ENCODE measurements at regions not wholly inside any gene's neighbourhood (a gene's known extent, or its start where the extent isn't known, plus 50 kb on each side); places are given as distances from the start of the nearest gene placed in this dataset.

GRCh38 chr7:106183952-106184351 lies 71.8 kb upstream of the SYPL1 start:
- H3K36me3 Mint-ChIP-seq (ENCODE audit: insufficient read depth in 1 of 3, low read depth in 3 of 3) = peaks cover 0 to 5% (median 0%) of the 10 kb centered on the region in 3 experiments; a peak in 1 of 7 replicates
- Histone ChIP-seq H3K23me2 (ENCODE audit: insufficient read length, low read depth, low read length, poor library complexity, severe bottlenecking) (no peaks in the 10 kb centered on the region), H2AK5ac (ENCODE audit: insufficient read length, low read length) (no peak overlapping the region), H2BK20ac (ENCODE audit: low read depth, low read length, poor library complexity, severe bottlenecking) (no peak overlapping the region), H3K79me2 (ENCODE audit: insufficient read depth, low read length) (no peaks in the 10 kb centered on the region), H3K56ac (ENCODE audit: insufficient read length, low read depth, low read length) (no peak overlapping the region), H3K9me3 (ENCODE audit: control insufficient read depth, low read depth, low read length) (no peaks in the 10 kb centered on the region), H4K91ac (ENCODE audit: insufficient read length, low read depth, low read length) (no peak overlapping the region), H3K14ac (ENCODE audit: insufficient read depth, low read length) (no peak overlapping the region), H4K5ac (ENCODE audit: insufficient read length, low read depth, low read length) (no peak overlapping the region), H2AFZ (ENCODE audit: low read length) (no peak overlapping the region), H3K18ac (ENCODE audit: insufficient read length, low read depth, low read length) (no peak overlapping the region), H2BK5ac (ENCODE audit: insufficient read length, low read length) (no peak overlapping the region), H3T11ph (ENCODE audit: low read length) (no peak overlapping the region), H2BK12ac (ENCODE audit: insufficient read length, low read depth, low read length) (no peak overlapping the region), H4K8ac (replicated peaks; ENCODE audit: insufficient read length, low read depth, low read length) (no peak overlapping the region), H4K20me1 (ENCODE audit: control insufficient read depth, insufficient read depth, insufficient read length) (no peaks in the 10 kb centered on the region), H3K79me1 (ENCODE audit: insufficient read depth, low read depth, low read length, poor library complexity, severe bottlenecking) (no peaks in the 10 kb centered on the region), H3K4me1 (ENCODE audit: insufficient read depth, low read length) (no peaks in the 10 kb centered on the region), H3K23ac (ENCODE audit: insufficient read length, low read depth, low read length) (no peak overlapping the region), H3K4me2 (ENCODE audit: insufficient read depth, insufficient read length, low read length) (no peak overlapping the region), H2BK15ac (ENCODE audit: low read depth, low read length) (no peak overlapping the region), H3K4ac (ENCODE audit: low read depth, low read length) (no peak overlapping the region), H3K27ac (ENCODE audit: insufficient read length, low read depth, low read length) (no peak overlapping the region), H2BK120ac (ENCODE audit: low read depth, low read length, poor library complexity, severe bottlenecking) (no peak overlapping the region), H3K27me3 (ENCODE audit: insufficient read depth, low read length) (no peaks in the 10 kb centered on the region), H3K9ac (ENCODE audit: extremely low read depth, insufficient read length, low read length) (no peak overlapping the region)
- no CpG with 5 or more reads among the region's 3 CpGs for WGBS (ENCODE audit: extremely low coverage, insufficient read length, low lambda C conversion rate)
- no peak for DNase-seq
- no peak for TF ChIP-seq CTCF (conservative IDR thresholded peaks at IDR 0.05)
- H3K27ac Mint-ChIP-seq = no peak overlapping the region
- H3K9me3 Mint-ChIP-seq = no peaks in the 10 kb centered on the region; a peak in 1 of 5 replicates
- H3K4me1 Mint-ChIP-seq = peaks cover 2 to 4% of the 10 kb centered on the region in 2 experiments; a peak in 3 of 4 replicates
- no peaks in the 10 kb centered on the region for H3K27me3 Mint-ChIP-seq (ENCODE audit: low read depth)
- H3K4me3 Mint-ChIP-seq = no peak overlapping the region
